ENCODE measurements at regions not wholly inside any gene's neighbourhood (a gene's known extent, or its start where the extent isn't known, plus 50 kb on each side); places are given as distances from the start of the nearest gene placed in this dataset.
"Not testable (repeated sequence)": the region's sequence is repeated elsewhere in the genome, so short reads cannot be mapped to it uniquely, and the experiment has no call there.

DNA sequence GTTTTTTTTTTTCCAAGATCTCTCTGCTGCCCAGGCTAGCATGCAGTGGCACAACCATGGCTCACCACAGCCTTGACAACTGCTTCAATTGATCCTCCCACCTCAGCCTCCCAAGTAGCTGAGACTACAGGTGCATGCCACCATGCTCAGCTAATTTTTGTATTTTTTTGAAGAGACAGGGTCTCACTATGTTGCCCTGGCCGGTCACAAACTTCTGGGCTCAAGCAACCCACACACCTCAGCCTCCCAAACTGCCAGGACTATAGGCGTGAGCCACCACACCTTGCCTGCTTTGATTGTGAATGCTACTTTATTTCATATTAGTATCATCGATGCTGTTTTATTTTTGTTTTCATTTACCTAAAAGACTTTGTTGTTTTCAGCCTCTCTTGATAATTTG, 81.5 kb upstream of the GNAZ start:
- no peak overlapping the region for H3K4me3 ChIP-seq (replicated peaks; ENCODE audit: low read depth, low read length)
- no peak for DNase-seq (ENCODE audit: extremely low read depth, low read depth)
- TF ChIP-seq, protein P1, sequence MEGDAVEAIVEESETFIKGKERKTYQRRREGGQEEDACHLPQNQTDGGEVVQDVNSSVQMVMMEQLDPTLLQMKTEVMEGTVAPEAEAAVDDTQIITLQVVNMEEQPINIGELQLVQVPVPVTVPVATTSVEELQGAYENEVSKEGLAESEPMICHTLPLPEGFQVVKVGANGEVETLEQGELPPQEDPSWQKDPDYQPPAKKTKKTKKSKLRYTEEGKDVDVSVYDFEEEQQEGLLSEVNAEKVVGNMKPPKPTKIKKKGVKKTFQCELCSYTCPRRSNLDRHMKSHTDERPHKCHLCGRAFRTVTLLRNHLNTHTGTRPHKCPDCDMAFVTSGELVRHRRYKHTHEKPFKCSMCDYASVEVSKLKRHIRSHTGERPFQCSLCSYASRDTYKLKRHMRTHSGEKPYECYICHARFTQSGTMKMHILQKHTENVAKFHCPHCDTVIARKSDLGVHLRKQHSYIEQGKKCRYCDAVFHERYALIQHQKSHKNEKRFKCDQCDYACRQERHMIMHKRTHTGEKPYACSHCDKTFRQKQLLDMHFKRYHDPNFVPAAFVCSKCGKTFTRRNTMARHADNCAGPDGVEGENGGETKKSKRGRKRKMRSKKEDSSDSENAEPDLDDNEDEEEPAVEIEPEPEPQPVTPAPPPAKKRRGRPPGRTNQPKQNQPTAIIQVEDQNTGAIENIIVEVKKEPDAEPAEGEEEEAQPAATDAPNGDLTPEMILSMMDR (IDR thresholded peaks at IDR 0.05; ENCODE audit: low read depth, low read length, missing control alignments): no peak

DNA sequence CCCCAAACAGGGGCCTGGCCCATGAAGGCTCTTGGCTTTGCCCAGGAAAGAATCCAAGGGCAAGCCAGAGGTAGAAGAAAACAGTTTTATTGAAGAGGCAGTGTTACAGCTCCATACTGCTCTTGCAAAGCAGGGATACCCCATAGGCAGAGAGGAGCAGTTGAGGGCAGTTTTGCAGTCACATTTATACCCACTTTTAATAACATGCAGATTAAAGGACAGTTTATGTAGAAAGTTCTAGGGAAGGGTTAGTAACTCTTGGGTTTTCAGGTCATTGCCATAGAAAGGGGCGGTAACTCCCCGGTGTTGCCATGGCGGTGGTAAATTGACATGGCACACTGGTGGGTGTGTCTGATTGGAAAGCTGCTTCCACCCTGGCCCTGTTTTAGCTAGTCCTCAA, 80.5 kb upstream of the GNAZ start:
- TF ChIP-seq, protein P1 (IDR thresholded peaks at IDR 0.05; ENCODE audit: low read depth, low read length, missing control alignments): no peak
- H3K4me3 ChIP-seq (replicated peaks; ENCODE audit: low read depth, low read length): no peak overlapping the region
- DNase-seq (ENCODE audit: extremely low read depth, low read depth): no peak

DNA sequence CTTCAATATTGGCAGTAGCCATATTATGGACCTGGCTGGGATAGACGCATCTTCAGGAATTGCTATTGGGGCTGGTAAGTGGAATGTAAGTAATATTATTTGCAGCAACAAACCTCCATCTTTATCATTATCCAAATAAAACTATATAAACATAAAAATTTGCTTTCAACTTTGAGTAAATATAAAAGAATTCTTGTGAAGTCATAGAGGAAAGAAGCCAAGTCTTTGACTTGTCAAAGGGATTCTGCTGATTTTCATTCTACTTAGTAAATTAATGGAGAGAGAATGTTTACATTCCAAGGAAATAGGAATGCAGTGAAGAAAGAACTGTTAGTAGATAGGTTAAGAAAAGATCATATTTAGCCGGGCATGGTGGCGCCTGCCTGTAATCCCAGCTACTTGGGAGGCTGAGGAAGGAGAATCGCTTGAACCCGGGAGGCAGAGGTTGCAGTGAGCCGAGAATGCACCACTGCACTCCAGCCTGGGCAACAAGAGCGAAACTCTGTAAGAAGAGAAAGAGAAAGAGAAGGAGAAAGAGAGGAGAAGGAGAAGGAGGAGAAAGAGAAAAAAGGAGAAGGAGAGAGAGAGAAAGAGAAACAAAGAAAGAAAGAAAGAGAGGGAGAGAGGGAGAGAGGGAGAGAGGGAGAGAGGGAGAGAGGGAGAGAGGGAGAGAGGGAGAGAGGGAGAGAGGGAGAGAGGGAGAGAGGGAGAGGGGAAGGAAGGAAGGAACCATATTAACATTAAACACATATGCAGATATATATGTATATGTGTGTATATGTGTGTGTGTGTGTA, 79.4 kb upstream of the GNAZ start:
- DNase-seq (ENCODE audit: extremely low read depth, low read depth): not testable (repeated sequence)

DNA sequence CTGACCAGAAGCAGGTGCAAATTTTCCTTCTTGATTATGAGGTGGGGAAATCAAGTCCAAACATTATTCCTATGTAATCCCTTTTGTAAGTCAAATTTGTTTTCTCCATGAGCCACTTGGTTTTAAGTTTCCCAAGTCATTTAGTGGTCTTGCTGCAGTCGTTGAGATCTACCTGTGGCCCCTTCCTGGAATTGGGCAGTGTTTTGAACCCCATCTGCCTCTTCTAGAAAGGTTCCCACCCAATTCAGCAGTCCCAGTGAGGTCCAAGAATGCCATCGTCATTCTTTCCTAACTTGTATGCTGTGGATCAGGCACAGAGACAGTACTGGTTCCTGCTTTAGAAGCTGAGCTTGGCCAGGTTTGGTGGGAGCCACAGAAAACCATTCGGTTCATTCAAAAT, 77.8 kb upstream of the GNAZ start:
- no peak for DNase-seq (ENCODE audit: extremely low read depth, low read depth)
- TF ChIP-seq, protein P1 (IDR thresholded peaks at IDR 0.05; ENCODE audit: low read depth, low read length, missing control alignments): no peak

More for the DNA sequence above, 79.4 kb upstream of the GNAZ start:
- H3K4me3 ChIP-seq (replicated peaks; ENCODE audit: low read depth, low read length): not testable (repeated sequence)

DNA sequence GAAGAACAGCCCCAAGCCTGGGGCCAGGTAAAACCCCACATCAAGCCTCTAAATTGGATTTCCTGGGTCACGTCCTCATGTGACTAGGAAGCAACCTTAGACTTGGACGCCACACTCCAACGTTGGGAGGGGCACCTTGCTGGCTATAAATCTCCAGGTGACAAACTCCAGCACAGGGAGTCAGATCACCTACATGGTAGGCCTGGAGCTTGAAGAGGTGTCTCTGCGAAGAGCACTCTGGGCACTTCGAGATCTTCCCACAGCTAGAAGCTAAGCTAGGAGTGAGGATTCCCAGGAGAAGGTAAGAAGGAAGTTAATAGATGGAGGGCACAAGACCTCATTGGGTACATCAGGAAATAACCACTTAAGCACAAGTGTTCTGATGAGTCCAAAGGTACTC, 77.1 kb upstream of the GNAZ start:
- no peak overlapping the region for H3K4me3 ChIP-seq (replicated peaks; ENCODE audit: low read depth, low read length)
- TF ChIP-seq, protein P1 (IDR thresholded peaks at IDR 0.05; ENCODE audit: low read depth, low read length, missing control alignments): no peak
- DNase-seq (ENCODE audit: extremely low read depth, low read depth): no peak

More for the DNA sequence above, 77.8 kb upstream of the GNAZ start:
- H3K4me3 ChIP-seq (replicated peaks; ENCODE audit: low read depth, low read length): no peak overlapping the region

DNA sequence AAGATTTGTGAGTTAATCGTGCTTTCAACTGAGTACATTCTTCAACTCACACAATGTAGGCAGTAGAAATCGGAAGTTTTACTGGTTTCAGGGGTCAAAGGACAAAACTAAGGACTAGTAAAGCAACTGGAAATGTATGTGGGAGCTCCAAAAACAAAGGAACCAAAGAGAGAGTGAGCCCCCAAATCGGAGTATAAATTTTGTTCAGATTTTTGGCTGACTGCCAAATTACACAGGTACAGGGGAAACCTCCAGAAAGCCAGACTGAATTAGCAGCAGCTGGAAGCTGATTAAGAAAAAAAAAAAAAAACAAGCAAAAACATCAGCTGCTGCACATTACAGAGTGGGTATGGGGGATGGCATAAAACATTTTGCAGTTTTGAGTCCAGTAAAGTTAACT, 75.2 kb upstream of the GNAZ start:
- no peak overlapping the region for H3K4me3 ChIP-seq (replicated peaks; ENCODE audit: low read depth, low read length)
- no peak for DNase-seq (ENCODE audit: extremely low read depth, low read depth)
- TF ChIP-seq, protein P1 (IDR thresholded peaks at IDR 0.05; ENCODE audit: low read depth, low read length, missing control alignments): no peak

DNA sequence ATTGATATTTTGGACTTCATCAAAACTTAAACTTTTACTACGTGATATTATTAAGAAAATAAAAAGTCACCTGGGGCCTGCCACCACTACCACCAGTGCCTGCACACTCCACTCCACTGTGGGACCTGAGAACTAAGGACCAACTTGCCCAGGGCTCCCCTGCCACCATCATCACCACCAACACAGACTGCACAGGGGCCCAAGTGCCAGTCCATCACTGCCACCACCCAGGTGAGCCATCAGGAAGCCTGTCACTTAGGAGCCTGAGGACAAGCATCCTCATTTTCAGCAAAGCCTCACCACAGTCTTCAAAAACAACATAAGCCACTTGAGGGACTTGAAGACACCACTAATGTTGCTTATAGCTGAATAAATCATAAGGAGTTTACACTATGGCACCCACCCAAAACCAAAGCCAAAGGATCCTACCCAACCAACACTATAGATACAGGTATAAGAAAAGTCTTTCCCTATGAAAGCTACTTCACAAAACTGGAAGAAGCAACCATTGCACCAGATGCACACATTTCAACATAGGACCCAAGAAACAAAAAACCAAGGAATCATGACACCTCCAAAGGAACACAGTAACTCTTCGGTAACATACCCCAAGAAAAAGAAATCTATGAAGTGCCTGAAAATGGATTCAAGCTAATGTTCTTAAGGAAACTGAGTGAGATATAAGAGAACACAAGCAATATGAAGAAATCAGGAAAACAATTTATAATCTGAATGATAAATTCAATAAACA, 73.6 kb upstream of the GNAZ start:
- TF ChIP-seq, protein P1 (IDR thresholded peaks at IDR 0.05; ENCODE audit: low read depth, low read length, missing control alignments): no peak
- H3K4me3 ChIP-seq (replicated peaks; ENCODE audit: low read depth, low read length): no peak overlapping the region
- DNase-seq (ENCODE audit: extremely low read depth, low read depth): no peak

Data from HFF-Myc (cell line).